Smooth muscle cell of the brain vasculature (primary cell): ENCODE measurements at regions not wholly inside any gene's neighbourhood (a gene's known extent, or its start where the extent isn't known, plus 50 kb on each side); places are given as distances from the start of the nearest gene placed in this dataset.
"Not testable (repeated sequence)": the region's sequence is repeated elsewhere in the genome, so short reads cannot be mapped to it uniquely, and the experiment has no call there.

Source experiments
- DNase-seq: peaks from one replicate; pipeline ENCODE4 v3.0.0-alpha.2; 2012; ENCODE audit warnings: low read depth, low spot score

DNA sequence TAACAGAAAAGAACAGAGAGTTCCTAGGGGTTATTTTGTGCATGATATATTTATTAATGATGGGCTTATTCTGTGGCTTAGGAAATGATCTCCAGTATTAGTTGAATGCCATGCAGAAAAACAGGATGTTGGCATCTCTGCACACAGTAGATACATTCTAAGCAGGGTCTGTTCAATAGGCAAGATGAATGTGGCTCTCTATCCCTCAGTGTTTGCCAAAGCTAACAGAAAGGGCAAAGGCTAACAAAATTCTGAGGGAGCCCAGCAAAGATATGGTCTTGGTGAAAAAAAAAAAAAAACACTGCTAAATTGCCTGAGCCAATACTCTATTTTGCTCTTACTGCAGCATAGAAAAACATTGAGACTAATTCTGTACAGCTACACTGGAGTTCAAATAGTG, 1095.8 kb downstream of the UQCRFS1 start:
- DNase-seq = no peak

DNA sequence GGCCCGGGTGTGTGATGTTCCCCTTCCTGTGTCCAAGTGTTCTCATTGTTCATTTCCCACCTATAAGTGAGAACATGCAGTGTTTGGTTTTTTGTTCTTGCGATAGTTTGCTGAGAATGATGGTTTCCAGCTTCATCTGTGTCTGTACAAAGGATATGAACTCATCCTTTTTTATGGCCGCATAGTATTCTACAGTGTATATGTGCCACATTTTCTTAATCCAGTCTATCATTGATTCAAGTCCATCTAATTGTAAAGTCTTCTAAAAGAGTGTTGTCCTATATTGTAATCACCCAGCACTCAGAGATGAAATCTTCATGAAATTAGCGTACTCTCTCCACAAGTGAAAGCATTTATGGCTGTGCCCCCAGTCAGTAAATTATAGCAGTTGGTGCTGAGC, 1096.6 kb downstream of the UQCRFS1 start:
- not testable (repeated sequence) for DNase-seq

DNA sequence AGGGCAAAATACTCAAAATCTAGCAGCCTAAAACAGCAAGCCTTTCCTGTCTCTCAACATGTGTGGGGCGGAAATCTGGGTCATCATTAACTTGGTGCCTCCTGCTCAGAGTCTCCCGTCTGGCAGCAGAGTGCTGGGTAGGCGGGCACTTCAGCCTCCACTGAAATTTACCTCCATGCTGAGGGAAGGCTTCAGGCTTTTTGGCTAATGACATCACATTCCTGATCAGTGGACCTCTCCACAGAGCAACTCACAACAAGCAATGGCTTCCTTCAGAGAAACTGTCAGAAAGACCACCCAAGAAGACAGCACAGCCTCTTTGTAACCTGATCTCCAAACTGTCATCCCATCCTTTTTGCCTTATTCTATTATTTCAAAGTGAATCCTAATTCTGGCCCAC, 1109.0 kb downstream of the UQCRFS1 start:
- DNase-seq = no peak

DNA sequence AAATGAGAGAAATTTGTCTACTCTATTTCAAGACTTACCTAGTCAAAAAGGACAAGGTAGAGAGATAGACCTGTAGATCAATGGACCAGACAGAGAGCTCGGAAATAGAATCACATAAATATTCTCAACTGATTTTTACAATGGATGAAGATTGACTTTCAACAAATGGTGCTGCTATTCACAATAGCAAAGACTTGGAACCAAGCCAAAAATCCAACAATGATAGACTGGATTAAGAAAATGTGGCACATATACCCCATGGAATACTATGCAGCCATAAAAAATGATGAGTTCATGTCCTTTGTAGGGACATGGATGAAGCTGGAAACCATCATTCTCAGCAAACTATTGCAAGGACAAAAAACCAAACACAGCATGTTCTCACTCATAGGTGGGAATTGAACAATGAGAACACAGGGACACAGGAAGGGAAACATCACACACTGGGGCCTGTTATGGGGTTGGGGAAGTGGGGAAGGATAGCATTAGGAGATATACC, 1128.2 kb downstream of the UQCRFS1 start:
- not testable (repeated sequence) for DNase-seq

DNA sequence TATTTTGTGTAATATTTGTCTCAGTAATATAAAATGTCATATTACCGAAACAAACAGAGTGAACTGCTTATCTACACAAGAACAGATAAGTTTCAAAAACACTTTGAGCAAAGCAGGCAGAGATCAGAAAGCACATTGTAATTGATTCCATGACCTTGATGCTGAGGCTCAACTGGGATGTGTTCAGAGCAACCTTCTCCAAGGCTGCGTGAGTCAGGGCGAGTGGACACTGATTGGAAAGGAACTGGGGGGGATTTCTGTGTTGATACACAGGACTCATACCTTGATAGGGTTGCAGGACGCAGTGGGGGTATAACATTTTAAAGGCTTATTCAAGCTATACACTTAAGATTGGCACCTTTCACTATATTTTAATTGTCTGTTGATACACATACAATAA, 1136.3 kb downstream of the UQCRFS1 start:
- DNase-seq = no peak

DNA sequence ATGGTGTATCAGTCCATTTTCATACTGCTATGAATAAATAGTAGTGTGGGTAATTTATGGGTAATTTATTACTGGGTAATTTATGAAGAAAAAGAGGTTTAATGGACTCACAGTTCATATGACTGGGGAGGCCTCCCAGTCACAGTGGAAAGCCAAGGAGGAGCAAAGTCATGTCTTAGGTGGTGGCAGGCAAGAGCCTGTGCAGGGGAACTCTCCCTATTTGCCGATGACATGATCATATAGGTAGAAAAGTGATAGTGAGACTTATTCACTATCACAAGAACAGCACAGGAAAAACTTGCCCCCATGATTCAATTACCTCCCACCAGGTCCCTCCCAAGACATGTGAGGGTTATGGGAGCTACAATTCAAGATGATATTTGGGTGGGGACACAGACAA, 1137.7 kb downstream of the UQCRFS1 start:
- no peak for DNase-seq

DNA sequence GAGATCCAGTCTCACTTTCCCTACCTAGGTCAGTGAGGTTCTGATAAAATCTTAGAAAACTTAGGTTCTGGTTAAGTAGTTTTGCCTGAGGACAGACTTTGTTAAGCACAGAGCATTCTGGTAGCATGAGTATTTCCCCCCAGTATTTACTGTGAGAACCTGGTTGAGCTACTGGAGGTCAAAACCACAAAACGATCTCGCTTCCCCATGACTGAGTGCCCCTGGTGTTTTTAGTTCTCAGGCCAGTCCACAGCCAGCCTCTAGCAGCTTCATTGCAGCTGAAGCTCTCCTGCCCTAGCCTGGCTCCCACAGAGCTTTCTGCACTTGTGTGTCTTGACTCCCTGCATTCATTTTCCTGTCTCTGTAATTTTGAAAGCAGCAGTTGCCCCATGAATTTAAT, 1138.2 kb downstream of the UQCRFS1 start:
- no peak for DNase-seq

DNA sequence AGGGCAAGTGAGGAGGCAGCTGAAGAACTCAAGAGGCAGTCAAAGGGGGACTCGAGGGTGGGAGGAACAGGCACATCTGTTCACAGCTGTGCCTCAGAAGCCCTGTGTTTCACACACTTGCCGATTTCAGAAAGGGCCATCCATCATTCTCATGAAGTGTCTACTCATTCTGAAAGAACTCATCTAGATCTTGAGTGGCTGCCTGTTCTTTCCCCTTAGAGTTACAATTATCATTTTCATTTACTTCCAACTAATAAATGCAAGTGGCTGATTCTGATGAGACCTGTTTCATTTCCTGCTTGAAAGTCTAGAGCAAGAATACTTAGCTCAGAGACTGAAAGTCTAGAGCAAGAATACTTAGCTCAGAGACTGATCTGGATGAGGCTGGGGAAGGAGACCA, 1145.1 kb downstream of the UQCRFS1 start:
- no peak for DNase-seq

DNA sequence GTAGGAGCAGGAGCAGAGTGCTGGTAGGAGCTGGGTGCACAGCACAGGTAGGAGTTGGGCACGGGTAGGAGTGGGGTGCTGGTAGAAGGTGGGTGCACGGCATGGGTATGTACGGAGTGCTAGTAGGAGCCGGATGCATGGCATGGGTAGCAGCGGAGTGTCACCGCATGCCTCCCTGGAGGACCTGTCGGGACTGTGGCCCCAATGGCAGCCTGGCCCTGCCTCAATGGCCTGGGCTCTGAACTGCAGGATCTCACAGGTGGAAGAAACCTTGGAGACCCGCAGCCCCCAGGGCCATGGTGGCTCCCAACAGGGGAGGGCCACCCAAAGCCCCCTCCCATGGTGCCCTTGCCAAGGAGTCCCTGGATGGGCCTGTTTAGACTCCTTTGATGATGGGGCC, 1146.0 kb downstream of the UQCRFS1 start:
- DNase-seq = no peak

DNA sequence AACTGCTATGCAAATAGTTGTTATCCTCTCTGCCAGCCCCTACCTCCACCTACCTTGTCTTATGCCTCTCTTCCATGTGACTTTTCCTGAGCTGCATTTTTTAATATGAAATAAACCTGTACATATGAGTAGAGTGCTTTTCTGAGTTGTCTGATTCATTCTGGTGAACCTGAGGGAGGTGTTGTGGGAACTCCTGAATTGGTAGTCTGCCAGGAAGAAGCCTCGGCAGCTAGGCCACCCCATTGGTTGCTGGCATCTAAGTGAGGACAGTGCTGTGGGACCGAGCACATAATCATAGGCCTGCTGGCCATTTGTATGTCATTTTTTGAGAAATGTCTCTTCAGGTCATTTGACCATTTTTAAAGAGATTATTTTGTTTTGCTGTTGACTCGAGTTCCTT, 1146.8 kb downstream of the UQCRFS1 start:
- DNase-seq = no peak

DNA sequence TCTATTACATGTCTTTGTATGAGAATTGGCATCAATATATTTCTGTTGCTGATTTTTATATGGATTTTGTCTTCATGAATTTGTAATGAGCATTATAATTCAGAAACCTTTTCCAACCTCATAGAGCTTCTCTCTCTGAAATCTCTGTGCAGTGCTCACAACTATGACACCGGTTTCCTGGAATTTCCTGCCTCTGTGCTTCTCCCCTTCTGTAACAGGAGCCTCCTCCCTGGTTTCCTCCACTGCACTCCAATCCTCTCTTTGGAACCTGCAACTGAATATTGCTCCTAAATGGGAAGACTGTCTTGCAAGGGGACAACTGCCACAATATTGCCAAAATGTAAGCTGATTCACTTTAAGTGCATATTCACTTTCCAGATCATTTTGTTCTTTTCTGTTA, 1147.9 kb downstream of the UQCRFS1 start:
- DNase-seq = no peak

DNA sequence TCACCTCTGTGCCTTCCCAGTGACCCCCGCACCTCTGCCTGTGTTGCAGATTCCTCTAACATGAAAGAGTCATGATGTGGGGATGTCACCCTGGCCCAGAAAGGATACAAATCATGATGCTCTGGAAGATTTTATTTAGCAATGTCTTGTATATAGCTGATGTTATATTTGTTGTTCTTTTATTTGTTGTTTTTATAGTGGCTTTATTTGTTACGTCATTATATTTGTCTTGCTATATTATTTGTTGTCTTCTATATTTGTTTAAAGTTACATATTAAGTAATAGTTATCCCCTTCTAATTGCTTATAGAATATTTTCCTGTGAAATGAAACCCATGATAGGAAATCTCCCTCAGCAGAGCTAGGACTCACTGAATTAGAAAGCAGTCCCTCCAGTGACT, 1149.2 kb downstream of the UQCRFS1 start:
- no peak for DNase-seq

DNA sequence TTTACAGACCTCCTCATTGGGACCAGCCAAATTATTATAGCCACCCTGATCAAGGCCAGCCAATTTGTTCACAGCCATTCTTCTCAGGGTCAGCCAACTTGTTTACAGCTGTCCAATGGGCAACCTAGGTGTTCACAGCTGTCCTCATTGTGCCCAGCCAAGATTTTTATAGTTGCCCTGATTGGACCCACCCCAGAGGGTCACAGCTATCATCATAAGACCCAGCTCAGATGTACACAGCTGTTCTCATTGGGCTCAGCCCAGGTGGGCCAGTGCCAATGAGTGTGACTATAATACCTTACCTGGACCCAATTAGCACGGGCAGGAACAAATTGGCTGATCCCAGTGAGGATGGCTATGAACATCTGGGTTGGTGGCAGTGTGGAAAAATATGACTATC, 1151.8 kb downstream of the UQCRFS1 start:
- DNase-seq = no peak

DNA sequence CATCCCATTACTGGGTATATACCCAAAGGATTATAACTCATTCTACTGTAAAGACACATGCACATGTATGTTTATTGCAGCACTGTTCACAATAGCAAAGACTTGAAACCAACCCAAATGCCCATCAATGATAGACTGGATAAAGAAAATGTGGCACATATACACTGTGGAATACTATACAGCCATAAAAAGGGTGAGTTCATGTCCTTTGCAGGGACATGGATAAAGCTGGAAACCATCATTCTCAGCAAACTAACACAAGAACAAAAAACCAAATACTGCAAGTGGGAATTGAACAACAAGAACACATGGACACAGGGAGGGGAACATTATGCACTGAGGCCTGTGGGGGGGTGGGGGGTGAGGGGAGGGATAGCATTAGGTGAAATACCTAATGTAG, 1155.9 kb downstream of the UQCRFS1 start:
- DNase-seq = not testable (repeated sequence)

DNA sequence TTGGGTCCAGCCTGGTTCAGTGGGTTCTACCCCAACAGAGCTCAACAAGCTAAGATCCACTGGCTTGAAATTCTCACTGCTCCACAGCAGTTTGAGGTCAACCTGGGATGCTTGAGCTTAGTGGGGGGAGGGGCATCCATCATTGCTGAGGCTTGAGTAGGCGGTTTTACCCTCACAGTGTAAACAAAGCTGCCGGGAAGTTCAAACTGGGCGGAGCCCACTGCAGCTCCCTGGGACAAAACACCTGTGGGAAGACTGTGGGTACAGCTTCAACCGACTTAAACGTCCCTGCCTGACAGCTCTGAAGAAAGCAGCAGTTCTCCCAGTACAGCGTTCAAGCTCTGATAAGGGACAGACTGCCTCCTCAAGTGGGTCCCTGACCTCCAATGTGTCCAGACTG, 1161.9 kb downstream of the UQCRFS1 start:
- DNase-seq = no peak

DNA sequence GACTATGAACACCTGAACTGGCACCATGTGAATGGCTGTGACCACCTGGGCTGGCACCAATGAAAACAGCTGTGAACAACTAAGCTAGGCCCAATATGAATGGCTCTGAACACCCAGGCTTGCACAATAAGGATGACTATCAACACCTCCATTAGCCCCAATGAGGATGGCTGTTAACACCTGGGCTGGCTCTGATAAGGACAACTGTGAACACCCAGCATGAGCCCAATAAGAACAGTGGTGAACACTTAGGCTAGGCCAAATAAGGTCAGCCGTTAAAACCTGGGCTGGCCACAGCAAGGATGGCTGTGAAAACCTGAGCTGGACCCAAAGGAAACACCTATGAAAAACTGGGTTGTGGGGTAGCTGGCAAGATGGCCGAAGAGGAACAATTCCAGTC, 1163.1 kb downstream of the UQCRFS1 start:
- DNase-seq = no peak

DNA sequence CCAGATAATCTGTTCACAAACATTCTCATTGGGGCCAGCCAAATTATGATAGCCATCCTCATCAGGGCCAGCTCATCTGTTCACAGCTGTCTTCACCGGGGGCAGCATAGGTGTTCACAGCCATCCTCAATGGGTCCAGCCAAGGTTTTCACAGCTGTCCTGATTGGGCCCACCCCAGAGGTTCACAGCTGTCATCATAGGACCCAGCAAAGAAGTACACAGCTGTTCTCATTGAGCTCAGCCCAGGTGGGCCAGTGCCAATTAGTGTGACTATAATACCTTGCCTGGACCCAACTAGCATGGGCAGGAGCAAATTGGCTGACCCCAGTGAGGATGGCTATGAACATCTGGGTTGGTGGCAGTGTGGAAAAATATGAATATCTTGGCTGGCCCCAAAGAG, 1166.0 kb downstream of the UQCRFS1 start:
- no peak for DNase-seq

DNA sequence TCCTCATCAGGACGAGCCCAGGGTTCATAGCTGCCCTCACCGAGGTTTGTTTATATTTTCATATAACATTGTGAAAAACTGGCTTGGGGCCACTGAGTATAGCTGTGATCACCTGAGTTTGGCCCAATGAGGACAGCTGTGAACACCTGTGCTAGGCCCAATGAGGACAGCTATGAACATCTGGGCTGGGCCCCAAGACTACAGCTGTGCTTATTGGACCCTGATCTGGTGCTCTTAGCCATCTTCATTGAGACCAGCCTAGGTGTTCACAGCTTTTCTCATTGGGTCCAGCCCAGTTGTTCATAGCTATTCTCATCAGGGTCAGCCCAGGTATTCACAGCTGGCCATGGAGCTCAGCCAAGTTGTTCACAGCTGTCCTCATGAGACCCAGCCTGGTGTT, 1167.3 kb downstream of the UQCRFS1 start:
- DNase-seq = no peak

DNA sequence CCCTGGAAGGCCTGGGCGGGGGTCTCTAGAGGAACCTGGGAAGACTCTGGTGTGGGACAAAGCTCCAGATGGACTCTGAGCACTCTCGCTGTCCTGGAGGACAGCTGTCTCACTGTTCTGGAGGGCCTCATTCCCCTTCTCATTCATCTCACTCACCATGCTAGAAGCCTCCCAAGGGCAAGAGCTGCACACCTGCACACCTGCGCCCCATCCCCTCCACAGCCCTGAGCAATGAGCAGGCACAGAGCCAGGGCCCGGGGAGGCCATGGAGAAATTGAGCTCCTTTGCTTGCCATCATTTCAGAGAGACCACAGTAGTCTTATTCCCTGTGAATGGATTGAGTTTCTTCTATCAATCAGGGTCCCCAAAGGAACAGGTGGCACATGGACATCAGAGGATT, 1168.5 kb downstream of the UQCRFS1 start:
- DNase-seq = no peak

DNA sequence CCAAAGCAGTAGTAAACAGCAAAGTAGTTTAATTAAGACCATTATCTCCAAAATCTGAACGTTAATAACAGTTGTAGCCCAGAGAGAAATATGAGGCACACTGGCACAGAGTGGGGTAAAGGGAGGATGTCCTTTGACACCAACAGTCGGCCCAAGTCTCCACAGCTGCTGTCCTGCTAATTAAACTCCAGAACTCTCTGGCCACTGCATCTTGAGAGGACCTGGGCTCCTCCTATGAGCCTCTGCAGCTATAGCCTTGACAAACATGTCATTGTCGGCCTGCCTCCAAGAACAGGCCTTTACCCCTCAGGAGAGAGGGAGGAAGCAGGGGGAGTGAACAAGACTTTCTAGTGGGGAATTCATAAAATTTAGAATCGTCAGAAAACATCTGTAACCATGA, 1170.4 kb downstream of the UQCRFS1 start:
- no peak for DNase-seq

DNA sequence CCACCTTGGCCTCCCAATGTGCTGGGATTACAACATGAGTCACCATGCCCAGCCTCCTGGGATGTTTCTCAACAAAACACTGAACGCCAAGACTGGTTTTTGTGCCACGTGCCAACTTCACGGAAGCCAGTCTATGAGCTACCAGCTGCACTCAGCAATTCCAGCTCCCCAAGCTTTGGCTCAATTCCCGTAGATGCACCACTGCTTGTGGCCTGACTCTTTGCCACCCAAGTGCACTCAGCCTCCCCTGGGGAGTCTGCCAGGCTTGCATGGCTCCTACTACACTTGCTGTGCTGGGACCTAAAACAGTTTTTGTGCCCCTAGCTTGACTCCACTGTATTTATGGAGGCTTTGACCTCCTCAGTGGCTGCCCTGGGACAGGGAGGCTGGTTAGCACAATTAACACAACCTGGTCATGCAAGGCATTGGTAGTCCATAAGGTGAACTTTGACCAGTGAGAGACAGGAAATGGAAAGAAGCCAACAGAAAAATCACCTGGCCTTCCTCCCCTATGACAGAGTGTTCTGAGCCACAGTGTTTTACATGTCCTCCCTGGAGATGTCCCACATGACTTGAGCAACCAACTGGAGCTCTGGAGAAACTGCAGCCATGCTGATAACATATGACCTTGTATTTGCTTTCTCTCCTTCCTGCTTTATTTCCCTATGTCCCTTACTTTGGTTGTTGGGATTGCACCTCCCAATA, 1173.1 kb downstream of the UQCRFS1 start:
- no peak for DNase-seq

DNA sequence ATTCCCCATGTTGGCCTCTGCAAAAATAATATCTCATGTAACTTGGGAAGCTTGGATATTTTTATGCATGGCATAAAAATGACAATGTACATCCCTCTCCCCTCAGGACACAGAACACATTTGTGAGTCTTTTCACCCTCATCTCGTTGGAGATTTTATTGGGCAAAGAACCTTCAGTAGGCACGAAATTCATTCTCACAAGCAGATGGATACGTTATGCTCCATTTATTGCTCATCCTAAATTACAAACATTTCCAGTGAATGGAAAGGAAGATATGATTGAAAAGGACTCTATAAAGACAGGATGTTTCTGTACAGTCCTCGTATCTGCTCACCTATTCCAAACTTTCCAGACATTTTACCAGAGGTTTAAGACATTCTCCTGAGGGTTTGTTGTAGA, 1175.8 kb downstream of the UQCRFS1 start:
- no peak for DNase-seq

DNA sequence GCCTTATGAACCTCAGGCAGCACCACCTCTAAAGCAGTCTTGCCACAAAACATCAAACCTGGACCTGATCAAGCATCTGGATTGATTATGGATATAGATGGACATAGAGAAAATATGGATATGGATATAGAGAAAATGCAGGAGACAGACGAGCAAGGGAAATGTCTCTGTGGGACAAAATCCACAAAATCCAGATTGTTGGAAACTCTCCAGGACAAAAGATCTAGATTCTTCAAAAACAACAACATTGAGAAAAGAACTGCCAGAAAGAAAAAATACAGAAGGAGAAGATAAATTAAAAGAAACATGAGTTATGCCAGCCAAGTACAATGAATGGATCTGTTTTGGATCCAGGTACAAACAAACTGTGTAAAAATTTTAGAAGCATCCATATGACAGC, 1176.5 kb downstream of the UQCRFS1 start:
- no peak for DNase-seq

DNA sequence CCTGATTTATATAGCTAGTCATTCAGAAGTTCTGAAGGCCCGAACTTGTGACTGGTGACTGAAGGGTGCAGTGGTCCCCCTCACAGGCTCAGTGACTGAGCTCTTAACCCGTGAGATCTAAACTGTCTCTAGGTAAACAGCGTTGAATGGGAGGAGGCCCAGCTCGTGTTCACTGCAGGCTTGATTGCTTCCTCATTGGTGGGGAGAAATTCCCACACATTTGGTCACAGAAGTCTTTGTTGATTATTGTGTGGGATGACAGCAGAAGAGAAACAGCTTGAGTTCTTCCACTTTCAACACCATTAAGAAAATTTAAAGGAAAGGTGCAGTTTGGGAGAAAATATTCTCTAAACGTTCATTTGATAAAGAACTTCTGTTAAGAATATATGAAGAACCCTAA, 1178.0 kb downstream of the UQCRFS1 start:
- no peak for DNase-seq
